ENCODE measurements at regions not wholly inside any gene's neighbourhood (a gene's known extent, or its start where the extent isn't known, plus 50 kb on each side); places are given as distances from the start of the nearest gene placed in this dataset.

DNA sequence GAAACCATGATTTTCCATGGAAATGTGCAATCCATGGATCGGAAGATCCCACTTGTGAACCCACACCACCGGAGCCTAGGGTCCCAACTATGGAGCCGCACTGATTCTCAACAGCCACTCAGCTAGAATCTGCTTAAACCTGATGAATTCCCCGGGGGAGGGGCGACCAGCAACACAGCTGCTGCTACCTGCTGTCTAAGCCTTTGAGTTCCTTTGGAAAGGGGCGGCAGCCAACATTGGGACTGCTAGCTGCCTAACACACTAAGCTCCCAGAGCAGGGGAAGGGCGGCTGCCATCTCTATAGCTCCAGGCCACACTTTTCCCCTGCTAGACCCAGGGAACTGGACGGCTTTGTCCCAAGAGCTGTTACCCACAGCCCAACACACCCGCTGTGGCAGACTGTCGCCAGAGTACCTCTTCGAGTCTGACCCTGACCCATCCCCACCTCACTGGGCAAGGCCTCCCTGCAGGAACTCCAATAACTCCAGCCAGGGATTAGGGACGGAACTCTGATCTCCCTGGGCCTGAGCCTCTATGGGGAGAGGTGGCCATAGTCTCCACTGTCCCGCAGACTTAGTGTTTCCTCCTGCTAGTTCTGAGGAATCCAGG is 205.8 kb upstream of the SLC16A7 start:
- Mint-ChIP-seq H3K4me3 (no peak overlapping the region), H3K9me3 (peaks cover 14 to 23% of the 10 kb centered on the region in 2 experiments), H3K27ac (no peak overlapping the region), H3K36me3 (ENCODE audit: insufficient read depth in 1 of 3, low read depth in 3 of 3) (peaks cover 9 to 27% (median 23%) of the 10 kb centered on the region in 3 experiments), H3K4me1 (peaks cover 9 to 10% of the 10 kb centered on the region in 2 experiments), H3K27me3 (ENCODE audit: low read depth) (no peaks in the 10 kb centered on the region; the same call in none of the 2 replicates)
- Histone ChIP-seq H4K8ac (replicated peaks; ENCODE audit: insufficient read length, low read depth, low read length) (no peak overlapping the region), H2BK12ac (ENCODE audit: insufficient read length, low read depth, low read length) (no peak overlapping the region), H3K23ac (ENCODE audit: insufficient read length, low read depth, low read length) (no peak overlapping the region), H2AK5ac (ENCODE audit: insufficient read length, low read length) (no peak overlapping the region), H2BK120ac (ENCODE audit: low read depth, low read length, poor library complexity, severe bottlenecking) (no peak overlapping the region), H4K20me1 (ENCODE audit: control insufficient read depth, insufficient read depth, insufficient read length) (no peaks in the 10 kb centered on the region), H3K4me1 (ENCODE audit: insufficient read depth, low read length) (no peaks in the 10 kb centered on the region), H3K79me2 (ENCODE audit: insufficient read depth, low read length) (no peaks in the 10 kb centered on the region), H3T11ph (ENCODE audit: low read length) (no peak overlapping the region), H3K27ac (ENCODE audit: insufficient read length, low read depth, low read length) (no peak overlapping the region), H4K91ac (ENCODE audit: insufficient read length, low read depth, low read length) (no peak overlapping the region), H3K79me1 (ENCODE audit: insufficient read depth, low read depth, low read length, poor library complexity, severe bottlenecking) (no peaks in the 10 kb centered on the region), H3K14ac (ENCODE audit: insufficient read depth, low read length) (no peak overlapping the region; the same call in 1 of the 2 replicates), H3K4me2 (ENCODE audit: insufficient read depth, insufficient read length, low read length) (no peak overlapping the region), H3K23me2 (ENCODE audit: insufficient read length, low read depth, low read length, poor library complexity, severe bottlenecking) (no peaks in the 10 kb centered on the region), H3K9ac (ENCODE audit: extremely low read depth, insufficient read length, low read length) (no peak overlapping the region), H4K5ac (ENCODE audit: insufficient read length, low read depth, low read length) (no peak overlapping the region), H3K56ac (ENCODE audit: insufficient read length, low read depth, low read length) (no peak overlapping the region), H2BK5ac (ENCODE audit: insufficient read length, low read length) (no peak overlapping the region), H3K18ac (ENCODE audit: insufficient read length, low read depth, low read length) (no peak overlapping the region), H2BK15ac (ENCODE audit: low read depth, low read length) (no peak overlapping the region), H2BK20ac (ENCODE audit: low read depth, low read length, poor library complexity, severe bottlenecking) (no peak overlapping the region), H2AFZ (ENCODE audit: low read length) (no peak overlapping the region), H3K4ac (ENCODE audit: low read depth, low read length) (no peak overlapping the region), H3K9me3 (ENCODE audit: control insufficient read depth, low read depth, low read length) (peaks cover 7% of the 10 kb centered on the region), H3K27me3 (ENCODE audit: insufficient read depth, low read length) (no peaks in the 10 kb centered on the region)
- TF ChIP-seq, protein P1, sequence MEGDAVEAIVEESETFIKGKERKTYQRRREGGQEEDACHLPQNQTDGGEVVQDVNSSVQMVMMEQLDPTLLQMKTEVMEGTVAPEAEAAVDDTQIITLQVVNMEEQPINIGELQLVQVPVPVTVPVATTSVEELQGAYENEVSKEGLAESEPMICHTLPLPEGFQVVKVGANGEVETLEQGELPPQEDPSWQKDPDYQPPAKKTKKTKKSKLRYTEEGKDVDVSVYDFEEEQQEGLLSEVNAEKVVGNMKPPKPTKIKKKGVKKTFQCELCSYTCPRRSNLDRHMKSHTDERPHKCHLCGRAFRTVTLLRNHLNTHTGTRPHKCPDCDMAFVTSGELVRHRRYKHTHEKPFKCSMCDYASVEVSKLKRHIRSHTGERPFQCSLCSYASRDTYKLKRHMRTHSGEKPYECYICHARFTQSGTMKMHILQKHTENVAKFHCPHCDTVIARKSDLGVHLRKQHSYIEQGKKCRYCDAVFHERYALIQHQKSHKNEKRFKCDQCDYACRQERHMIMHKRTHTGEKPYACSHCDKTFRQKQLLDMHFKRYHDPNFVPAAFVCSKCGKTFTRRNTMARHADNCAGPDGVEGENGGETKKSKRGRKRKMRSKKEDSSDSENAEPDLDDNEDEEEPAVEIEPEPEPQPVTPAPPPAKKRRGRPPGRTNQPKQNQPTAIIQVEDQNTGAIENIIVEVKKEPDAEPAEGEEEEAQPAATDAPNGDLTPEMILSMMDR (conservative IDR thresholded peaks at IDR 0.05): no peak
- no CpG with 5 or more reads among the region's 13 CpGs for WGBS (ENCODE audit: extremely low coverage, insufficient read length, low lambda C conversion rate)
- no peak for DNase-seq
